Left lung (tissue), 4 donors: ENCODE measurements at regions not wholly inside any gene's neighbourhood (a gene's known extent, or its start where the extent isn't known, plus 50 kb on each side); places are given as distances from the start of the nearest gene placed in this dataset.

Experiments
- ATAC-seq: fragments of 200-7000 bp; cut with Tn5 transposase; one replicate; pipeline ENCODE4 v1.9.1; 2020; ENCODE audit warnings: moderate library complexity
- DNase-seq, 4 donors: peaks; one replicate each; pipeline ENCODE4 v3.0.0-alpha.2; 2013 to 2020
- H3K27ac ChIP-seq, 2 donors: fragments of 200-600 bp; sonication (generic) in 1 of 2; one replicate each; pipeline versions ENCODE4 v1.5.0 to v1.8.0; 2020 to 2021
- H3K27me3 ChIP-seq, 2 donors: fragments of 200-600 bp; sonication (generic) in 1 of 2; one replicate each; pipeline versions ENCODE4 v1.5.0 to v1.8.0; 2020 to 2021
- H3K36me3 ChIP-seq, 2 donors: fragments of 200-600 bp; sonication (generic) in 1 of 2; one replicate each; pipeline versions ENCODE4 v1.5.0 to v1.8.0; 2020 to 2021
- H3K4me1 ChIP-seq, 2 donors: fragments of 200-600 bp; one replicate each; pipeline ENCODE4 v1.8.0; 2021
- H3K4me3 ChIP-seq, 2 donors: fragments of 200-600 bp; sonication (generic) in 1 of 2; one replicate each; pipeline versions ENCODE4 v1.5.0 to v1.8.0; 2020 to 2021; ENCODE audit warnings: mild to moderate bottlenecking in 1 of 2
- H3K9me3 ChIP-seq, 2 donors: fragments of 200-600 bp; sonication (generic) in 1 of 2; one replicate each; pipeline versions ENCODE4 v1.5.0 to v1.8.0; 2020 to 2021
- CTCF ChIP-seq, 2 donors: fragments of 200-600 bp; sonication (generic) in 1 of 2; IDR thresholded peaks; one replicate each; pipeline versions ENCODE4 v1.5.0 to v1.8.0; 2021; ENCODE audit warnings: antibody characterized with exemption in 2 of 2
- intact Hi-C, 2 donors: fragments of 100-400 bp; cut with DNase I; formaldehyde crosslinking; loops; one replicate each; pipeline versions ENCODE4 v1.11.2 to v1.14.2; 2022
- donor health status: DM: no; HTN: yes; CAD: no.
- donor health status: DM: no; HTN: no; CAD: no.

DNA sequence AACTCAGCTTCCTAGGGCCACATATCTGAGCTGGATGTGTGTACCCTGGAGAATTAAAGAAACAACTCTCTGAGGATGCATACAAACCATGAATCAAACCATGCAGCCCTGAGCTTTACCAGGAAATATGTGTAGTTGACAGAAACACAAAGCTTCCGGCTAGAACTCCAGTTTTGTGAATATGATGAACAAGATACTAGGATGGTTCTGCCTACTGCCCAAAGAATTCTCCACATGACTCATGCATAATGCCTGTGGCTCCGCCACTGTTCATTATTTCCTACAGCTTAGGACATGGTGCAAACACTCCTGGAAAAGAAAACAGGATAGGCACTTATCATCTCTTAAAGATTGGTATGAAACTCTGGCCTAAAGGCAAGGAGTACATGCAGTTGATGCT lies 343.4 kb downstream of the DNAH5 start:
- Histone ChIP-seq H3K27me3 (no peaks in the 10 kb centered on the region), H3K27ac (no peak overlapping the region), H3K9me3 (peaks cover 0 to 1% of the 10 kb centered on the region in 2 donors), H3K4me1 (no peaks in the 10 kb centered on the region), H3K36me3 (no peaks in the 10 kb centered on the region), H3K4me3 (no peak overlapping the region)
- intact Hi-C loops: no loop called here
- DNase-seq (no peak), ATAC-seq (no peak)
- TF ChIP-seq CTCF (IDR thresholded peaks at IDR 0.05): no peak

DNA sequence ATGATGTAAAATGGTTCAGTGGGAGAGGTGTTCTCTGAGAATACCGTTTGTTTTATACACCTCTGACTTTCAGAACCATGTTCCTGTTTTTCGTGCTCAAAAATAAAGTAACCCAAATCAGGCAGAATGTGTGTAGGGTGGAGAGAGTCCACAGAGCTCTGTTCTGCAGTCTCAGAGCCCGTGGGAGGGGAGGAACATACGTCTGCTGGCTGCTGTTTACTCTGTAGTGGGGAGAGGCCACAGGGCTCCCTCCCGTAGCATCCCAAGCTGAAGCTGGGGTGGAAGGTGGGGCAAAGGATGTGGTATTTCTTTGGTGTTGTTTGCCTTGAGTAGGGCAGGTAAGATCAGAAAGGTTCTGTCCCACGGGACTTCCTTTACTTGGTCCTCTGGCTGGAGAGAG lies 348.5 kb downstream of the DNAH5 start:
- Histone ChIP-seq H3K9me3 (no peaks in the 10 kb centered on the region), H3K27me3 (no peaks in the 10 kb centered on the region), H3K27ac (no peak overlapping the region), H3K4me3 (no peak overlapping the region), H3K36me3 (no peaks in the 10 kb centered on the region), H3K4me1 (no peaks in the 10 kb centered on the region)
- ATAC-seq: no peak
- no peak for TF ChIP-seq CTCF (IDR thresholded peaks at IDR 0.05)
- intact Hi-C loops: no loop called here
- DNase-seq: no peak

- ATAC-seq (no peak), DNase-seq (no peak)
- Histone ChIP-seq H3K4me3 (no peak overlapping the region), H3K4me1 (no peaks in the 10 kb centered on the region), H3K36me3 (no peaks in the 10 kb centered on the region), H3K27ac (no peak overlapping the region), H3K9me3 (no peaks in the 10 kb centered on the region), H3K27me3 (no peaks in the 10 kb centered on the region)
- no peak for TF ChIP-seq CTCF (IDR thresholded peaks at IDR 0.05)
- intact Hi-C loops: no loop called here
Observed at GRCh38 chr5:13591621-13592020, 352.9 kb downstream of the DNAH5 start.

- Histone ChIP-seq H3K27me3 (no peaks in the 10 kb centered on the region), H3K27ac (no peak overlapping the region), H3K9me3 (no peaks in the 10 kb centered on the region), H3K36me3 (no peaks in the 10 kb centered on the region), H3K4me3 (no peak overlapping the region), H3K4me1 (no peaks in the 10 kb centered on the region)
- TF ChIP-seq CTCF (IDR thresholded peaks at IDR 0.05): no peak
- intact Hi-C loops: no loop called here
- DNase-seq (no peak), ATAC-seq (no peak)
Observed at GRCh38 chr5:13585324-13585723, 359.2 kb downstream of the DNAH5 start.

DNA sequence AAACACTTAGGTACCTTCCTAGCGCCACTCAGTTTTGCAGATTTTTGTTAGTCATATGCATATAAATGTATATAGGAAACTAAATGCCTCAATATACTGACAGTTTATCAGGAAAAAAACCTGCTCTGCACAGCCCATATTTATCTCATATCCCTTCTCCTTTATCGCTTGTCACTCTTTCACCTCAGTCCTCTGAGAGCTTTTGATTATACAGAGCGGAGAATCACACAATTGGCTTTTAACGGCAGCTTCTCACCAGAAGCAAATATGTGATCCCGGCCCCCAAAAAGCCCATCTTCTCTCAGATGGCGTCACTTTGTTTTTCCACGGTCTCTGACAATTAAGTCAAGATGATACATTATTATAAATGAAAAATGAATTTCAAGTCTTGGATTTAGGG lies 362.6 kb downstream of the DNAH5 start:
- ATAC-seq (no peak), DNase-seq (no peak)
- no peaks in the 10 kb centered on the region for H3K4me1 ChIP-seq
- no peaks in the 10 kb centered on the region for H3K36me3 ChIP-seq
- H3K4me3 ChIP-seq: no peak overlapping the region
- intact Hi-C loops: no loop called here
- no peak overlapping the region for H3K27ac ChIP-seq
- TF ChIP-seq CTCF (IDR thresholded peaks at IDR 0.05): no peak
- no peaks in the 10 kb centered on the region for H3K9me3 ChIP-seq
- H3K27me3 ChIP-seq: no peaks in the 10 kb centered on the region
